ENCODE measurements at regions not wholly inside any gene's neighbourhood (a gene's known extent, or its start where the extent isn't known, plus 50 kb on each side); places are given as distances from the start of the nearest gene placed in this dataset.

GRCh38 chr7:84610390-84610789, 415.8 kb upstream of the SEMA3A start:
- TF ChIP-seq CTCF (conservative IDR thresholded peaks at IDR 0.05; ENCODE audit: low read depth in 2 of 2) (no peak), POLR2AphosphoS5 (IDR thresholded peaks at IDR 0.05; ENCODE audit: low read depth) (no peak), EZH2phosphoT487 (IDR thresholded peaks at IDR 0.05; ENCODE audit: unreplicated experiment) (no peak), ETS1 (IDR thresholded peaks at IDR 0.05) (no peak), EZH2 (IDR thresholded peaks at IDR 0.05; ENCODE audit: low read depth, unreplicated experiment) (no peak), ZNF331 (CRISPR knock-in tag; IDR thresholded peaks at IDR 0.05; ENCODE audit: low read depth) (no peak), STAT1 (IDR thresholded peaks at IDR 0.05; ENCODE audit: unreplicated experiment) (no peak), NANOG (IDR thresholded peaks at IDR 0.05; ENCODE audit: borderline replicate concordance) (no peak), JUNB (IDR thresholded peaks at IDR 0.05; ENCODE audit: unreplicated experiment) (no peak), CREB1 (CRISPR knock-in tag; IDR thresholded peaks at IDR 0.05; ENCODE audit: low read depth) (no peak), REST (IDR thresholded peaks at IDR 0.05; ENCODE audit: unreplicated experiment) (no peak)

All from GM23338 (cell line).